ENCODE measurements at regions not wholly inside any gene's neighbourhood (a gene's known extent, or its start where the extent isn't known, plus 50 kb on each side); places are given as distances from the start of the nearest gene placed in this dataset.

DNA sequence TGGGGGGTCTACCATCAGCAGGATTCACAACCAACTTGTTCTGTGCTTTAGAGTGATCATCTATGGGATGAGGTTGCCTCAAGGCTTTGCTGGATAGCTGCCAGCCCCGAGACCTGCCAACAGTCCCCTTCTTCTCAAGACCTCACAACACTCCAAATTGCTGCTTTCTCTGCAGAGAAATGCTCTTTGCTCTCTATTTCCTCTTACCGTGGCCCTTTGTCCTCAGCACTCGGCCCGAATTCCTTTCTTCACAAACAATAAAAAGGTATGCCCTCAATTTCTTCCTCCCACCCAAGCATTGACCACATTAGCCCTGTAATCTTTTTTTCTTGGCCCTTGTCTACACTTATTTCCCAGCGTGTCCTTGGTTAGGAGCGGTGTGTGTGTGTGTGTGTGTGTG lies 147.4 kb upstream of the SNX19 start:
- 0 out of 2 replicates have a peak, but pooled peaks cover 3% of the 10 kb centered on the region for H3K27me3 Mint-ChIP-seq (ENCODE audit: low read depth)
- H3K4me3 Mint-ChIP-seq: no peak overlapping the region
- TF ChIP-seq TEAD1 (CRISPR knock-in tag; IDR thresholded peaks at IDR 0.05) (no peak), ELF4 (CRISPR knock-in tag; IDR thresholded peaks at IDR 0.05; ENCODE audit: low read depth) (no peak), SMAD4 (CRISPR knock-in tag; IDR thresholded peaks at IDR 0.05) (no peak), NFE2L1 (CRISPR knock-in tag; IDR thresholded peaks at IDR 0.05) (no peak), ZNF425 (CRISPR knock-in tag; conservative IDR thresholded peaks at IDR 0.05) (no peak)
- TF ChIP-seq, protein P1, sequence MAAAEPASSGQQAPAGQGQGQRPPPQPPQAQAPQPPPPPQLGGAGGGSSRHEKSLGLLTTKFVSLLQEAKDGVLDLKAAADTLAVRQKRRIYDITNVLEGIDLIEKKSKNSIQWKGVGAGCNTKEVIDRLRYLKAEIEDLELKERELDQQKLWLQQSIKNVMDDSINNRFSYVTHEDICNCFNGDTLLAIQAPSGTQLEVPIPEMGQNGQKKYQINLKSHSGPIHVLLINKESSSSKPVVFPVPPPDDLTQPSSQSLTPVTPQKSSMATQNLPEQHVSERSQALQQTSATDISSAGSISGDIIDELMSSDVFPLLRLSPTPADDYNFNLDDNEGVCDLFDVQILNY (CRISPR knock-in tag; IDR thresholded peaks at IDR 0.05): no peak
- TF ChIP-seq, protein P2, sequence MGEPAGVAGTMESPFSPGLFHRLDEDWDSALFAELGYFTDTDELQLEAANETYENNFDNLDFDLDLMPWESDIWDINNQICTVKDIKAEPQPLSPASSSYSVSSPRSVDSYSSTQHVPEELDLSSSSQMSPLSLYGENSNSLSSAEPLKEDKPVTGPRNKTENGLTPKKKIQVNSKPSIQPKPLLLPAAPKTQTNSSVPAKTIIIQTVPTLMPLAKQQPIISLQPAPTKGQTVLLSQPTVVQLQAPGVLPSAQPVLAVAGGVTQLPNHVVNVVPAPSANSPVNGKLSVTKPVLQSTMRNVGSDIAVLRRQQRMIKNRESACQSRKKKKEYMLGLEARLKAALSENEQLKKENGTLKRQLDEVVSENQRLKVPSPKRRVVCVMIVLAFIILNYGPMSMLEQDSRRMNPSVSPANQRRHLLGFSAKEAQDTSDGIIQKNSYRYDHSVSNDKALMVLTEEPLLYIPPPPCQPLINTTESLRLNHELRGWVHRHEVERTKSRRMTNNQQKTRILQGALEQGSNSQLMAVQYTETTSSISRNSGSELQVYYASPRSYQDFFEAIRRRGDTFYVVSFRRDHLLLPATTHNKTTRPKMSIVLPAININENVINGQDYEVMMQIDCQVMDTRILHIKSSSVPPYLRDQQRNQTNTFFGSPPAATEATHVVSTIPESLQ (CRISPR knock-in tag; IDR thresholded peaks at IDR 0.05): no peak
- CTCF ChIA-PET: interaction anchor here (0.6 to 3.1 kb wide), 24 partner anchors 11 to 624 kb away, joined by 3 to 39 read pairs (median 4); partner anchors contain the start of gene SNX19
- H3K9me3 Mint-ChIP-seq: peaks cover 16% of the 10 kb centered on the region
- peak overlapping the region; percentile 61 for H3K27ac Mint-ChIP-seq
- peaks cover 6% of the 10 kb centered on the region for H3K36me3 Mint-ChIP-seq
- POLR2A ChIA-PET: no interaction called here
- no peak for DNase-seq (ENCODE audit: low spot score)
- ATAC-seq: peak; percentile 30
- peaks cover 43% of the 10 kb centered on the region for H3K4me1 Mint-ChIP-seq

DNA sequence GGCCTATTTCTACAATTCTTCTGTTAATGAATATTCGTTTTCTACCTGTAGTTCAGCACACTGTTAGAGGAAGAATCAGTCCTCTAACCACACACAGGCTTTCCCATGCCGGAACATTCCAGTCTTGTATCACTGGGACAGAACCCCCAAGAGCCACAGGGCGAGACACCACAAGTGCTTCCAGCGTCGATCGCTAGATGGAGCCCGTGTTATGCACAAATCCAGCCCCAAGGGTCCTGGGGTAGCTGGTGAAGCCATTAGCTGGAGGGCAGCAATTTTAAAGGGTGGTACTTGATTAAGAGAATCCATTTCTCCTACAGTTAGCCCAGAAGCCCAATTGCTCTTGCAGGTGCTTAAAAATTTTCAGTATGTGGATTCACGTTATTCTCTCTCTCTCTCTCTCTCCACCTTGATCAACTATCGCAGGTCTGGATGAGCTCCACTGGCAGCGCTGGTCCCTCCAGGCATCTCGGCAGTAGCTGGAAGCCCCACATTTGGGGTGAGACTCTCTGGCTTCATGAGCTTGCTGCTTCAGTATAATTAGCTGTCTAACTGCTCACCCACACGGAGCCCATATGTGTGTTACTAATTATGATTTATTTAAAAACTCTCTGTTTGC lies 148.2 kb upstream of the SNX19 start:
- POLR2A ChIA-PET: interaction anchor here (0.6 to 1.6 kb wide), 3 partner anchors 189 to 515 kb away, joined by 3 to 6 read pairs (median 3); no protein-coding TSS in a partner anchor
- peaks cover 43% of the 10 kb centered on the region for H3K4me1 Mint-ChIP-seq

More for the DNA sequence above, 148.2 kb upstream of the SNX19 start:
- Mint-ChIP-seq H3K9me3 (peaks cover 16% of the 10 kb centered on the region), H3K27ac (no peak overlapping the region), H3K27me3 (ENCODE audit: low read depth) (0 out of 2 replicates have a peak, but pooled peaks cover 3% of the 10 kb centered on the region), H3K36me3 (peaks cover 6% of the 10 kb centered on the region), H3K4me3 (no peak overlapping the region)
- ATAC-seq (peak; percentile 96), DNase-seq (ENCODE audit: low spot score) (peak; percentile 91)
- CTCF ChIA-PET: interaction anchor here (0.6 to 3.1 kb wide), 105 partner anchors 9 to 624 kb away, joined by 3 to 39 read pairs (median 4); partner anchors contain the start of gene SNX19
- TF ChIP-seq ZMAT4 (CRISPR knock-in tag; IDR thresholded peaks at IDR 0.05): no peak
- TF ChIP-seq MYBL2 (CRISPR knock-in tag; IDR thresholded peaks at IDR 0.05): no peak
- 0 out of 2 replicates have a peak, but pooled peaks have one; percentile 16 for TF ChIP-seq ETV6 (CRISPR knock-in tag; IDR thresholded peaks at IDR 0.05)
- no peak for TF ChIP-seq CREB1 (CRISPR knock-in tag; IDR thresholded peaks at IDR 0.05)
- peak; percentile 63 for TF ChIP-seq CTCF (IDR thresholded peaks at IDR 0.05)
